GM04504 (cell line): ENCODE measurements at regions not wholly inside any gene's neighbourhood (a gene's known extent, or its start where the extent isn't known, plus 50 kb on each side); places are given as distances from the start of the nearest gene placed in this dataset.
A peak's percentile ranks its signal among the peaks of the same experiment; 100 is the strongest.
"Not testable (repeated sequence)": the region's sequence is repeated elsewhere in the genome, so short reads cannot be mapped to it uniquely, and the experiment has no call there.

ENCODE experiments used
- DNase-seq: peaks from one replicate; pipeline ENCODE4 v3.0.0-alpha.2; 2012; ENCODE audit warnings: low read depth

- DNase-seq = no peak
These were observed 291.6 kb downstream of the KLF12 start for GRCh38 chr13:73842626-73843025.

GRCh38 chr13:73842184-73842583, 292.0 kb downstream of the KLF12 start:
- DNase-seq = no peak

GRCh38 chr13:73837147-73837546, 297.1 kb downstream of the KLF12 start:
- no peak for DNase-seq

GRCh38 chr13:73835138-73835721, 299.0 kb downstream of the KLF12 start:
- peak; percentile 19 for DNase-seq

- no peak for DNase-seq
These were observed 300.7 kb downstream of the KLF12 start for GRCh38 chr13:73833325-73834070.

GRCh38 chr13:73832825-73833224, 301.4 kb downstream of the KLF12 start:
- no peak for DNase-seq

GRCh38 chr13:73832128-73832588, 302.0 kb downstream of the KLF12 start:
- no peak for DNase-seq

- no peak for DNase-seq
These were observed 304.8 kb downstream of the KLF12 start for GRCh38 chr13:73829416-73829815.

GRCh38 chr13:73828811-73829210, 305.4 kb downstream of the KLF12 start:
- no peak for DNase-seq

- DNase-seq = no peak
These were observed 306.8 kb downstream of the KLF12 start for GRCh38 chr13:73827434-73827833.

GRCh38 chr13:73825143-73825542, 309.1 kb downstream of the KLF12 start:
- DNase-seq = no peak

- no peak for DNase-seq
These were observed 311.3 kb downstream of the KLF12 start for GRCh38 chr13:73822668-73823592.

GRCh38 chr13:73820688-73821087, 313.5 kb downstream of the KLF12 start:
- DNase-seq = no peak

GRCh38 chr13:73820285-73820684, 313.9 kb downstream of the KLF12 start:
- DNase-seq = no peak

GRCh38 chr13:73819711-73820110, 314.5 kb downstream of the KLF12 start:
- DNase-seq = no peak

- no peak for DNase-seq
These were observed 317.5 kb downstream of the KLF12 start for GRCh38 chr13:73816702-73817101.

GRCh38 chr13:73815796-73816195, 318.4 kb downstream of the KLF12 start:
- no peak for DNase-seq

- no peak for DNase-seq
These were observed 323.6 kb downstream of the KLF12 start for GRCh38 chr13:73810647-73811046.

GRCh38 chr13:73809561-73809960, 324.6 kb downstream of the KLF12 start:
- no peak for DNase-seq

- DNase-seq = no peak
These were observed 325.9 kb downstream of the KLF12 start for GRCh38 chr13:73808318-73808717.

GRCh38 chr13:73805326-73805958, 328.8 kb downstream of the KLF12 start:
- not testable (repeated sequence) for DNase-seq

- peak; percentile 35 for DNase-seq
These were observed 330.2 kb downstream of the KLF12 start for GRCh38 chr13:73803997-73804396.
